Psoas muscle (tissue), 7 donors: ENCODE measurements at regions not wholly inside any gene's neighbourhood (a gene's known extent, or its start where the extent isn't known, plus 50 kb on each side); places are given as distances from the start of the nearest gene placed in this dataset.

Experiments
- ATAC-seq, 4 donors: fragments of 200-7000 bp; cut with Tn5 transposase; one replicate each; pipeline ENCODE4 v1.9.1; 2020; ENCODE audit warnings: moderate library complexity in 3 of 4, mild to moderate bottlenecking in 2 of 4
- DNase-seq, 2 donors: peaks; one replicate each; pipeline ENCODE4 v3.0.0-alpha.2; 2020
- H3K27ac ChIP-seq: fragments of 200-600 bp; one replicate; pipeline ENCODE4 v1.8.0; 2022
- H3K27me3 ChIP-seq, 3 donors: fragments of 200-600 bp in 1 of 3; one replicate each; pipeline versions ENCODE4 v1.6.1 to v1.8.0; 2013 to 2022; ENCODE audit warnings: low read length in 2 of 3, mild to moderate bottlenecking in 2 of 3, moderate library complexity in 1 of 3; ENCODE audit not compliant: insufficient read depth in 3 of 3
- H3K36me3 ChIP-seq, 2 donors: fragments of 200-600 bp in 1 of 2; one replicate each; pipeline versions ENCODE4 v1.6.1 to v1.8.0; 2013 to 2022; ENCODE audit warnings: low read depth in 1 of 2, mild to moderate bottlenecking in 1 of 2, moderate library complexity in 1 of 2; ENCODE audit not compliant: insufficient read depth in 1 of 2
- H3K4me1 ChIP-seq: fragments of 200-600 bp; one replicate; pipeline ENCODE4 v1.8.0; 2022
- H3K4me3 ChIP-seq: fragments of 200-600 bp; one replicate; pipeline ENCODE4 v1.8.0; 2022; ENCODE audit warnings: mild to moderate bottlenecking
- H3K9me3 ChIP-seq: fragments of 200-600 bp; one replicate; pipeline ENCODE4 v1.8.0; 2022
- WGBS, 3 donors: extraction: QIAGEN DNeasy Blood & Tissue Kit; methylation state at CpG; one replicate each; pipeline versions ENCODE4 v1.1.6 to v1.1.7; 2013; 5-methylcytosine and 5-hydroxymethylcytosine counted together
- intact Hi-C, 2 donors: fragments of 100-400 bp; cut with DNase I; formaldehyde crosslinking; loops; one replicate each; pipeline versions ENCODE4 v1.11.0 to v1.14.2; 2022
- TF ChIP-seq, protein P1 (sequence below): fragments of 200-600 bp; IDR thresholded peaks from one replicate; pipeline ENCODE4 v1.8.0; 2022; ENCODE audit warnings: antibody characterized with exemption
- donor health status: healthy with polysubstance abuse.
- donor health status: DM: no; HTN: no; CAD: no; lungs with moderate emphysema.
- donor health status: Bipolar disorder and iron deficiency.
- donor health status: healthy.
- donor health status: DM: yes; HTN: yes; CAD: no.
- donor health status: DM: no; HTN: no; CAD: no.
- donor health status: DM: yes; HTN: yes; CAD: no.

DNA sequence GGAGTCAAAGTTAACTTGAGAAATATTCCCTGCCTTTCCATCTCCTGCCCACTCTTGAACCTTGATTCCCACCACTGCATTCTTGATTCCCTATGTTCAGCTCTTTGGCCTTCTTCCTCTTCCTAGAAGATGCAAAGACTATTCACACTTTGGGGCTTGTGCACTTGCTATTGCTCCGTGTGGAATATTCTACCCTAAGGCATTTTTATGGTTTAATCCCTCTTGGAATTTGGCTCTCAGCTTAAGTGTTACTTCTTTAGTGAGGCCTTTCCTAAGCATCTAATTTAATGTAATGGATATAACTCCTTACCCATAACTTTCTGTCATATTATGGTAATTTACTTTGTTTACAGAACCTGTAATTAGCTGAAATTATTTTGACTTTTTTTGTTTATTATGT, 318.9 kb upstream of the COL8A1 start:
- Histone ChIP-seq H3K27ac (no peak overlapping the region), H3K27me3 (no peaks in the 10 kb centered on the region), H3K36me3 (no peaks in the 10 kb centered on the region), H3K4me1 (no peaks in the 10 kb centered on the region), H3K9me3 (no peaks in the 10 kb centered on the region), H3K4me3 (no peak overlapping the region)
- TF ChIP-seq, protein P1, sequence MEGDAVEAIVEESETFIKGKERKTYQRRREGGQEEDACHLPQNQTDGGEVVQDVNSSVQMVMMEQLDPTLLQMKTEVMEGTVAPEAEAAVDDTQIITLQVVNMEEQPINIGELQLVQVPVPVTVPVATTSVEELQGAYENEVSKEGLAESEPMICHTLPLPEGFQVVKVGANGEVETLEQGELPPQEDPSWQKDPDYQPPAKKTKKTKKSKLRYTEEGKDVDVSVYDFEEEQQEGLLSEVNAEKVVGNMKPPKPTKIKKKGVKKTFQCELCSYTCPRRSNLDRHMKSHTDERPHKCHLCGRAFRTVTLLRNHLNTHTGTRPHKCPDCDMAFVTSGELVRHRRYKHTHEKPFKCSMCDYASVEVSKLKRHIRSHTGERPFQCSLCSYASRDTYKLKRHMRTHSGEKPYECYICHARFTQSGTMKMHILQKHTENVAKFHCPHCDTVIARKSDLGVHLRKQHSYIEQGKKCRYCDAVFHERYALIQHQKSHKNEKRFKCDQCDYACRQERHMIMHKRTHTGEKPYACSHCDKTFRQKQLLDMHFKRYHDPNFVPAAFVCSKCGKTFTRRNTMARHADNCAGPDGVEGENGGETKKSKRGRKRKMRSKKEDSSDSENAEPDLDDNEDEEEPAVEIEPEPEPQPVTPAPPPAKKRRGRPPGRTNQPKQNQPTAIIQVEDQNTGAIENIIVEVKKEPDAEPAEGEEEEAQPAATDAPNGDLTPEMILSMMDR, result no peak
- 11 to 37% (median 14%) methylated on average over 1 of the region's 1 CpG for WGBS, 3 donors
- no peak for ATAC-seq
- intact Hi-C loops, result no loop called here
- DNase-seq, result no peak

GRCh38 chr3:99317201-99317600, 321.2 kb upstream of the COL8A1 start:
- 26 to 36% (median 32%) methylated on average over 2 of the region's 2 CpGs for WGBS, 3 donors
- intact Hi-C loops, result no loop called here
- Histone ChIP-seq H3K9me3 (no peaks in the 10 kb centered on the region), H3K27me3 (no peaks in the 10 kb centered on the region), H3K4me3 (no peak overlapping the region), H3K27ac (no peak overlapping the region), H3K36me3 (no peaks in the 10 kb centered on the region), H3K4me1 (no peaks in the 10 kb centered on the region)
- DNase-seq, result no peak
- no peak for ATAC-seq
- TF ChIP-seq, protein P1, result no peak

- no peaks in the 10 kb centered on the region for H3K36me3 ChIP-seq
- no peaks in the 10 kb centered on the region for H3K4me1 ChIP-seq
- H3K27me3 ChIP-seq, result no peaks in the 10 kb centered on the region
- 74 to 83% (median 76%) methylated on average over 3 of the region's 3 CpGs for WGBS, 3 donors
- DNase-seq (no peak), ATAC-seq (no peak)
- no peak overlapping the region for H3K4me3 ChIP-seq
- no peak overlapping the region for H3K27ac ChIP-seq
- no peaks in the 10 kb centered on the region for H3K9me3 ChIP-seq
- intact Hi-C loops, result no loop called here
- TF ChIP-seq, protein P1, result no peak
Measured at GRCh38 chr3:99315896-99316295, 322.5 kb upstream of the COL8A1 start.

DNA sequence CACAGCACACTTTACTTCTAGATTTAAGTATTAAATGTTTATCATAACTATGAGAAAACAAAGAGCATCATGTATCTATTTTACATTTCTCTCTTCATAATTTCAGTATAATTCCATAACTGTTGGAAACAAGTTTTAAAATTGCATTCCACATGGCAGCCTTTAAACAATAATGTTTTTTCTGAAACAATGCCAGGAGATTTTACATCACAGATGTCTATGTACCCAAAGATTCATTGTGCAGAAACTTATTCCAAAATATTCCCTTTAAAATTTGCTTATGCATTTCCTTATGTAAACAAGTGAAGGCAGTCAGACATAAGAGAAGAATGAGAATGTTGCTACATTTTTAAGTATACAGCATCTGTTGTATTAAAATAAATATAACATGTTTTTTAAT, 324.9 kb upstream of the COL8A1 start:
- H3K4me1 ChIP-seq, result no peaks in the 10 kb centered on the region
- TF ChIP-seq, protein P1, result no peak
- no peak for DNase-seq

GRCh38 chr3:99298661-99299060, 339.7 kb upstream of the COL8A1 start:
- 93 to 95% (median 94%) methylated on average over 1 of the region's 1 CpG for WGBS, 3 donors
- Histone ChIP-seq H3K27ac (no peak overlapping the region), H3K27me3 (no peaks in the 10 kb centered on the region), H3K9me3 (no peaks in the 10 kb centered on the region), H3K4me1 (no peaks in the 10 kb centered on the region), H3K4me3 (no peak overlapping the region), H3K36me3 (no peaks in the 10 kb centered on the region)
- ATAC-seq (no peak), DNase-seq (no peak)
- TF ChIP-seq, protein P1, result no peak
- intact Hi-C loops, result no loop called here

More for the DNA sequence above, 324.9 kb upstream of the COL8A1 start:
- H3K36me3 ChIP-seq, result no peaks in the 10 kb centered on the region
- no peak for ATAC-seq
- peaks cover 4% of the 10 kb centered on the region for H3K9me3 ChIP-seq
- no peak overlapping the region for H3K27ac ChIP-seq
- H3K4me3 ChIP-seq, result no peak overlapping the region
- intact Hi-C loops, result no loop called here
- no peaks in the 10 kb centered on the region for H3K27me3 ChIP-seq
